ENCODE measurements at regions not wholly inside any gene's neighbourhood (a gene's known extent, or its start where the extent isn't known, plus 50 kb on each side); places are given as distances from the start of the nearest gene placed in this dataset.

- Histone ChIP-seq H3K4me1 (ENCODE audit: insufficient read depth, low read length) (no peaks in the 10 kb centered on the region), H3K36me3 (ENCODE audit: insufficient read depth, low read length) (no peaks in the 10 kb centered on the region), H3K27ac (ENCODE audit: low read depth, low read length) (no peak overlapping the region), H3K9me3 (ENCODE audit: insufficient read depth, low read depth, low read length) (no peaks in the 10 kb centered on the region), H3K4me3 (ENCODE audit: low read length) (no peak overlapping the region), H3K9ac (ENCODE audit: low read depth, low read length) (no peak overlapping the region), H3K27me3 (ENCODE audit: insufficient read depth, low read length) (no peaks in the 10 kb centered on the region)
- WGBS, result 11% methylated on average over 6 of the region's 8 CpGs
Observed at GRCh38 chr14:56474419-56475022, 105.1 kb upstream of the TMEM260 start.

DNA sequence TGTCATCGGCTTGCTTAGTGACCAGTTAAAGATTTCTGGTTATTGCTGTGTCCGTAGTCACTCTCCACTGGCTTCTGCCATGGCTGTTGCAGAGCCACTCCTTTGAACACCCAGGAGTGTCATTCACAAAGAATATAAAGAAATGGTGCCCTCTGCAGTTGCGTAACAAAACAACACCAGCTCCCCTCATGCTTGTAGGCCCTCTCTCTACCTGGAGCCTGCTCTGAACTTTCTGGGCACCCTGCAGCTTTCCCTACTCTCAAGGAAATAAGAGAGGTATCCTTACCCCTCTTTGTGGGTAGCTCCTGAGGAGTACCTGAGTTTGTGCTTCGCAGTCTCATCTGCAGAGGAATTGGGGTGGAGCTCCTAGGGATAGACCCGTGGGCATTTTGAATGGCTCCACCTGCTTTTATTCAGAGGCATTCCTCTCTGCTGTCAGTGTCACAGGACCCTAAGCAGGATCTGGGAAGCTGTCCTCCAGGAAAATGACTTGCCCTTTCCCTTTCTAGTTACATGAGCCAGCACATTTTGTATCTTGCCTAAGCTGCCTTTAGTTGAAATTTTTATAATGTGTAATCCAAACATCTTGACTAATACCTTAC is 97.2 kb upstream of the TMEM260 start:
- Histone ChIP-seq H3K9me3 (ENCODE audit: insufficient read depth, low read depth, low read length) (no peaks in the 10 kb centered on the region), H3K9ac (ENCODE audit: low read depth, low read length) (no peak overlapping the region), H3K4me3 (ENCODE audit: low read length) (no peak overlapping the region), H3K36me3 (ENCODE audit: insufficient read depth, low read length) (no peaks in the 10 kb centered on the region), H3K27me3 (ENCODE audit: insufficient read depth, low read length) (no peaks in the 10 kb centered on the region), H3K27ac (ENCODE audit: low read depth, low read length) (no peak overlapping the region), H3K4me1 (ENCODE audit: insufficient read depth, low read length) (no peaks in the 10 kb centered on the region)
- 49% methylated on average over 5 of the region's 5 CpGs for WGBS

DNA sequence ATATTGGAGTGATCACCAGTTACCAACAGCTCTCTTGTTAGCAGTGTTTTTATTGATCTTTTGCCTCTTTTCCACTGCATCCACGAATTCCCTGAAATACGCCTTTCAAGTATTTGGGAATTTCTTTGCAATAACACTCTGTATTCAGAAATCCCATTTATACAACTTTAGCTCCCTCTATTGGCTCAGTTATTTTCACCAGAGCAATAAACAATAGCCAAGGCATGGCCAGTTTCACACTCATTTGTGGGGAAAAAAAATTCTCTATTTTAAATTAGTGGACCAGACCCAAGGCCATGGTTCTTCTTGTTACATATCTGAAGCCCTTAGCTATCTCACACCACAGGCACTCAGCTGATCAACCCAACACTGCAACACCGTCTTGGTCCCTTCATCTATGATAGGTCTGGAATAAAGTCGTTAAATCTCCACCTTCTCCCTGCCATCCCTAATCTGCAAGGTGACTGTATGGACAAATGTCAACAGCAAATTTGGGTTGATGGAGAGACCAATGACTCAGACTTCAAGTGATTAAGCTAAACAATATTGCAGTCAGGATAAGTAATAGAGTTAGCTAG is 92.4 kb upstream of the TMEM260 start:
- H3K4me3 ChIP-seq (ENCODE audit: low read length), result no peak overlapping the region
- no peaks in the 10 kb centered on the region for H3K27me3 ChIP-seq (ENCODE audit: insufficient read depth, low read length)
- no peaks in the 10 kb centered on the region for H3K4me1 ChIP-seq (ENCODE audit: insufficient read depth, low read length)
- H3K9me3 ChIP-seq (ENCODE audit: insufficient read depth, low read depth, low read length), result no peaks in the 10 kb centered on the region
- H3K9ac ChIP-seq (ENCODE audit: low read depth, low read length), result no peak overlapping the region
- H3K27ac ChIP-seq (ENCODE audit: low read depth, low read length), result no peak overlapping the region
- H3K36me3 ChIP-seq (ENCODE audit: insufficient read depth, low read length), result no peaks in the 10 kb centered on the region
- 75% methylated on average over 4 of the region's 4 CpGs for WGBS

GRCh38 chr14:56487761-56488160 is 91.8 kb upstream of the TMEM260 start:
- Histone ChIP-seq H3K27me3 (ENCODE audit: insufficient read depth, low read length) (no peaks in the 10 kb centered on the region), H3K9me3 (ENCODE audit: insufficient read depth, low read depth, low read length) (no peaks in the 10 kb centered on the region), H3K36me3 (ENCODE audit: insufficient read depth, low read length) (no peaks in the 10 kb centered on the region), H3K4me3 (ENCODE audit: low read length) (no peak overlapping the region), H3K9ac (ENCODE audit: low read depth, low read length) (no peak overlapping the region), H3K4me1 (ENCODE audit: insufficient read depth, low read length) (no peaks in the 10 kb centered on the region), H3K27ac (ENCODE audit: low read depth, low read length) (no peak overlapping the region)
- 88% methylated on average over 1 of the region's 1 CpG for WGBS

DNA sequence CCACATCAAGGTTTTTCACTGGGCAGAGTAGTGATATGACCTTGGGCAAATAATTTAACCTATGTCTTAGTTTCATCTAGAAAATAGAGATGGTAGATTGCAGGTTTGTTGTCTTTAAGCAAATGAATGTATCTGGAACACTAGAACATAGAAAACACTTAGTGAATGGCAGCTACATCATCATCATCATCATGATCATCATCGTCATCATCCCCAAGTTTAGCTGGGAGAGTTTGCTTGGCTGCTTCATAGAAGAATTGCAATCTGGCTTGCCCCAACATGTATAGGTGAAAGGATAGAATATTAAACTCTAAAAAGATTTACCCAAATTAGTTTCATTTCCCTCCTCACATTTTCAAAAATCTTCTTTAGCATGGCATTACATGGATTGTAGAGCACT is 91.3 kb upstream of the TMEM260 start:
- WGBS, result 86% methylated on average over 1 of the region's 1 CpG
- no peak overlapping the region for H3K9ac ChIP-seq (ENCODE audit: low read depth, low read length)

GRCh38 chr14:56490379-56490778 is 89.2 kb upstream of the TMEM260 start:
- no peaks in the 10 kb centered on the region for H3K4me1 ChIP-seq (ENCODE audit: insufficient read depth, low read length)
- no peaks in the 10 kb centered on the region for H3K27me3 ChIP-seq (ENCODE audit: insufficient read depth, low read length)
- H3K9ac ChIP-seq (ENCODE audit: low read depth, low read length), result no peak overlapping the region
- no peaks in the 10 kb centered on the region for H3K9me3 ChIP-seq (ENCODE audit: insufficient read depth, low read depth, low read length)
- 15% methylated on average over 2 of the region's 3 CpGs for WGBS
- H3K36me3 ChIP-seq (ENCODE audit: insufficient read depth, low read length), result no peaks in the 10 kb centered on the region
- H3K4me3 ChIP-seq (ENCODE audit: low read length), result no peak overlapping the region
- H3K27ac ChIP-seq (ENCODE audit: low read depth, low read length), result no peak overlapping the region

More for the DNA sequence above, 91.3 kb upstream of the TMEM260 start:
- no peaks in the 10 kb centered on the region for H3K36me3 ChIP-seq (ENCODE audit: insufficient read depth, low read length)
- no peak overlapping the region for H3K4me3 ChIP-seq (ENCODE audit: low read length)
- H3K4me1 ChIP-seq (ENCODE audit: insufficient read depth, low read length), result no peaks in the 10 kb centered on the region
- no peaks in the 10 kb centered on the region for H3K27me3 ChIP-seq (ENCODE audit: insufficient read depth, low read length)
- no peaks in the 10 kb centered on the region for H3K9me3 ChIP-seq (ENCODE audit: insufficient read depth, low read depth, low read length)
- H3K27ac ChIP-seq (ENCODE audit: low read depth, low read length), result no peak overlapping the region

- Histone ChIP-seq H3K36me3 (ENCODE audit: insufficient read depth, low read length) (no peaks in the 10 kb centered on the region), H3K27ac (ENCODE audit: low read depth, low read length) (no peak overlapping the region), H3K4me1 (ENCODE audit: insufficient read depth, low read length) (no peaks in the 10 kb centered on the region), H3K9ac (ENCODE audit: low read depth, low read length) (no peak overlapping the region), H3K4me3 (ENCODE audit: low read length) (no peak overlapping the region), H3K27me3 (ENCODE audit: insufficient read depth, low read length) (no peaks in the 10 kb centered on the region), H3K9me3 (ENCODE audit: insufficient read depth, low read depth, low read length) (no peaks in the 10 kb centered on the region)
- WGBS, result 27% methylated on average over 9 of the region's 10 CpGs
Observed at GRCh38 chr14:56491299-56492285, 88.0 kb upstream of the TMEM260 start.

- Histone ChIP-seq H3K9me3 (ENCODE audit: insufficient read depth, low read depth, low read length) (no peaks in the 10 kb centered on the region), H3K27ac (ENCODE audit: low read depth, low read length) (no peak overlapping the region), H3K36me3 (ENCODE audit: insufficient read depth, low read length) (no peaks in the 10 kb centered on the region), H3K4me1 (ENCODE audit: insufficient read depth, low read length) (no peaks in the 10 kb centered on the region), H3K27me3 (ENCODE audit: insufficient read depth, low read length) (no peaks in the 10 kb centered on the region), H3K4me3 (ENCODE audit: low read length) (no peak overlapping the region), H3K9ac (ENCODE audit: low read depth, low read length) (no peak overlapping the region)
- 94% methylated on average over 3 of the region's 3 CpGs for WGBS
Observed at GRCh38 chr14:56494167-56494566, 85.4 kb upstream of the TMEM260 start.

GRCh38 chr14:56498112-56498511 is 81.5 kb upstream of the TMEM260 start:
- H3K27me3 ChIP-seq (ENCODE audit: insufficient read depth, low read length), result no peaks in the 10 kb centered on the region
- WGBS, result 89% methylated on average over 3 of the region's 3 CpGs

DNA sequence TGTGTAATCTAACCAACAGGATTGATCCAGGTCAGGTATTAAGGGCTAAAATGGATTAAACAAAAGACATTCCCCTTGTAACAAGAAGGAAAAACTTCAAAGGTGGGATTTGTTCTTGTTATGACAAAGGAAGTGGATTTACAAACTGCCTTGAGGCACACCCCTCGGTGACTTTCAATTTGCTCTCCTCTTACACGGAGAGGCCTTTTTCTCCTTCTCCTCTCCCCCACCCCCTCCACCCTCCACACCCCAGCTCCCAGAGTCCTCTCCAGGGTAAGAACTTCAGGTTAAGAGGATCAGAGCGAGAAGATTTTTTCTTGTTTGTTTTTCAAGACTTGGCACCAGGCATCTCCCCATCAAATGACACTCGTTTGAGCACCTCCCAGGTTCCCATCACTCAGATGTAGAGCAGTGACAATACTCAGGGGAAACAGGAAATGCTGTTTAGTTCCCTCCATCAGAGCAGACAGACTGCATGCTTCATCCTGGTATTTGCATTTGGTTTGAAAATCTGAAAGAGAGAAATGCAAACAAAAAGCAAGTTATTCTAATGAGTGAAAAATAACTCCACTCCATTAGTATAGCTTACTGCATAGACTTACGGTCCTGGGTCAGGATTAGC is 77.6 kb upstream of the TMEM260 start:
- Histone ChIP-seq H3K4me1 (ENCODE audit: insufficient read depth, low read length) (peaks cover 30% of the 10 kb centered on the region), H3K27me3 (ENCODE audit: insufficient read depth, low read length) (no peaks in the 10 kb centered on the region), H3K36me3 (ENCODE audit: insufficient read depth, low read length) (no peaks in the 10 kb centered on the region), H3K9ac (ENCODE audit: low read depth, low read length) (no peak overlapping the region), H3K9me3 (ENCODE audit: insufficient read depth, low read depth, low read length) (no peaks in the 10 kb centered on the region), H3K27ac (ENCODE audit: low read depth, low read length) (peak overlapping the region; percentile 54; the same call in 1 of the 2 replicates), H3K4me3 (ENCODE audit: low read length) (no peak overlapping the region)
- 5% methylated on average over 4 of the region's 5 CpGs for WGBS

More at GRCh38 chr14:56498112-56498511, 81.5 kb upstream of the TMEM260 start:
- Histone ChIP-seq H3K4me1 (ENCODE audit: insufficient read depth, low read length) (peaks cover 30% of the 10 kb centered on the region), H3K9ac (ENCODE audit: low read depth, low read length) (no peak overlapping the region), H3K4me3 (ENCODE audit: low read length) (no peak overlapping the region), H3K36me3 (ENCODE audit: insufficient read depth, low read length) (no peaks in the 10 kb centered on the region), H3K27ac (ENCODE audit: low read depth, low read length) (no peak overlapping the region), H3K9me3 (ENCODE audit: insufficient read depth, low read depth, low read length) (no peaks in the 10 kb centered on the region)

All from HUES64 (cell line).